Right cardiac atrium (tissue), 5 donors: ENCODE measurements at regions not wholly inside any gene's neighbourhood (a gene's known extent, or its start where the extent isn't known, plus 50 kb on each side); places are given as distances from the start of the nearest gene placed in this dataset.

ENCODE experiments used
- ATAC-seq, 2 donors: fragments of 200-7000 bp; cut with Tn5 transposase; one replicate each; pipeline versions ENCODE4 v1.8.0 to v1.9.1; 2020; ENCODE audit warnings: moderate library complexity in 2 of 2, mild to moderate bottlenecking in 1 of 2
- DNase-seq, 3 donors: peaks; one replicate each; pipeline ENCODE4 v3.0.0-alpha.2; 2020
- H3K27ac ChIP-seq: one replicate; pipeline ENCODE4 v1.5.1; 2013; ENCODE audit warnings: mild to moderate bottlenecking, low read length, control low read depth, moderate library complexity
- H3K27me3 ChIP-seq: one replicate; pipeline ENCODE4 v1.6.1; 2013; ENCODE audit not compliant: control insufficient read depth, insufficient read depth
- H3K4me1 ChIP-seq: one replicate; pipeline ENCODE4 v1.6.1; 2013; ENCODE audit warnings: low read length; ENCODE audit not compliant: control insufficient read depth, insufficient read depth
- H3K4me3 ChIP-seq: one replicate; pipeline ENCODE4 v1.5.1; 2013; ENCODE audit warnings: low read length, control low read depth
- H3K9me3 ChIP-seq: one replicate; pipeline ENCODE4 v1.6.1; 2013; ENCODE audit warnings: low read length; ENCODE audit not compliant: control insufficient read depth
- WGBS: extraction: QIAGEN DNeasy Blood & Tissue Kit; methylation state at CpG from one replicate; pipeline ENCODE4 v1.1.7; 2013; 5-methylcytosine and 5-hydroxymethylcytosine counted together
- intact Hi-C, 4 donors: fragments of 100-400 bp; cut with DNase I; formaldehyde crosslinking; loops; one replicate each; pipeline versions ENCODE4 v1.11.0 to v1.14.0; 2022 to 2023
- donor health status: healthy with polysubstance abuse.
- donor health status: DM: no; HTN: yes; CAD: no.
- donor health status: DM: no; HTN: no; CAD: no.
- donor health status: DM: no; HTN: yes; CAD: no; lungs with severe emphysema.
- donor health status: DM: yes; HTN: yes; CAD: no.

DNA sequence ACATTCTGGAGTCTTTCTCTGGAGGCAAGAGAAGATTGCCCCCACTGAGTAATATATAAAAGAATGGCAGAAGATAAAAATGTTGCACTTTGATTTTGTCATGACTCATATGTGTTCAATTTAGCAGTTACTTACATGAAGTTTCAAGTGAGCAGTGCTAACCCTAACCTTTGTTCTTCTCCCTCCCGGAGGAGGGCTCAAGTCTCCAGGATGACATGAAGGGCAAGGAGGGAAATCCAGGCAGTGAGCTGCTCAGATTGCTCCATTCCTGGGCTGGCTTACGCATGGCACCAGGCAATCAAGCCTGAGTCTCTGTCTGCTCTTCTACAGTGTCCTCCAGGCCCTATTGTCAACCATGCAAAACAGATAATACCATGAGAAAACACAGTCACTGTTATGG, 322.3 kb downstream of the DUSP6 start:
- WGBS: 91% methylated on average over 2 of the region's 2 CpGs
- no peak overlapping the region for H3K4me3 ChIP-seq
- intact Hi-C loops: loop anchor here in 1 of 4 donors (10.0 kb wide), 1 partner anchor 495 kb away; the partner anchor contains the start of genes GALNT4 and POC1B
- no peaks in the 10 kb centered on the region for H3K9me3 ChIP-seq
- DNase-seq (no peak), ATAC-seq (no peak)
- H3K4me1 ChIP-seq: no peaks in the 10 kb centered on the region
- H3K27me3 ChIP-seq: no peaks in the 10 kb centered on the region
- no peak overlapping the region for H3K27ac ChIP-seq

- 77% methylated on average over 4 of the region's 4 CpGs for WGBS
- Histone ChIP-seq H3K4me3 (no peak overlapping the region), H3K4me1 (no peaks in the 10 kb centered on the region), H3K9me3 (no peaks in the 10 kb centered on the region), H3K27ac (no peak overlapping the region), H3K27me3 (no peaks in the 10 kb centered on the region)
- no peak for DNase-seq
- intact Hi-C loops: loop anchor here in 3 of 4 donors (5.0 to 10.0 kb wide), 3 partner anchors 493 to 503 kb away; partner anchors contain the start of genes POC1B (in 2 of the 3) and GALNT4 (in 1 of the 3)
- no peak for ATAC-seq
These were observed 327.7 kb downstream of the DUSP6 start for GRCh38 chr12:89024580-89024979.

DNA sequence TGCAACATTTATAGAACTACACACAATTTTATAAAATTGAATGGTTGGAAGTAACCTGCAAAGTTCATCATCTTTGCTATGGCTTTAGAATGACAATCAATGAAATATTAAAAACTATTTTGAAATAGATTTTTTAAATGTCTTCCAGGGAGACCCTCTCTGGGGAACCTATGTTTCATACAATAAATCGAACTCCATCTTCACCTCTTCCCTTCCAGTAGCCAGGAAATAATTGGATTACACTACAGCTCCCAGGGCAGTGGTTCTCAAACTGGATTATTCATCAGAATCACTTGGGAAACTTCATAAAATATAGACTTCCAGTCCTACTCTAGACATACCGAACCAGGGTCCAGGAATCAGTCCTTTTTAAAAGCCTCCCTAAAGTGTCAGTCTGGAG, 328.4 kb downstream of the DUSP6 start:
- 79% methylated on average over 2 of the region's 2 CpGs for WGBS
- DNase-seq (no peak), ATAC-seq (no peak)
- intact Hi-C loops: loop anchor here in 3 of 4 donors (5.0 to 10.0 kb wide), 3 partner anchors 493 to 503 kb away; partner anchors contain the start of genes POC1B (in 2 of the 3) and GALNT4 (in 1 of the 3)
- no peaks in the 10 kb centered on the region for H3K4me1 ChIP-seq
- no peaks in the 10 kb centered on the region for H3K27me3 ChIP-seq
- no peak overlapping the region for H3K4me3 ChIP-seq
- no peaks in the 10 kb centered on the region for H3K9me3 ChIP-seq
- H3K27ac ChIP-seq: no peak overlapping the region

GRCh38 chr12:89020689-89021088, 331.6 kb downstream of the DUSP6 start:
- H3K4me3 ChIP-seq: no peak overlapping the region
- no peak overlapping the region for H3K27ac ChIP-seq
- no peaks in the 10 kb centered on the region for H3K27me3 ChIP-seq
- no peak for ATAC-seq
- no peaks in the 10 kb centered on the region for H3K4me1 ChIP-seq
- no peak for DNase-seq
- intact Hi-C loops: loop anchor here in 3 of 4 donors (2.0 to 10.0 kb wide), 4 partner anchors 440 to 507 kb away; partner anchors contain the start of genes POC1B (in 2 of the 3) and GALNT4 (in 1 of the 3)
- no peaks in the 10 kb centered on the region for H3K9me3 ChIP-seq
- 99% methylated on average over 6 of the region's 6 CpGs for WGBS

GRCh38 chr12:89020121-89020480, 332.2 kb downstream of the DUSP6 start:
- no peaks in the 10 kb centered on the region for H3K27me3 ChIP-seq
- intact Hi-C loops: loop anchor here in 3 of 4 donors (2.0 to 10.0 kb wide), 4 partner anchors 441 to 507 kb away; partner anchors contain the start of genes POC1B (in 2 of the 3) and GALNT4 (in 1 of the 3)
- no peak for ATAC-seq
- no peak overlapping the region for H3K4me3 ChIP-seq
- no peaks in the 10 kb centered on the region for H3K4me1 ChIP-seq
- no peak overlapping the region for H3K27ac ChIP-seq
- no peak for DNase-seq
- H3K9me3 ChIP-seq: no peaks in the 10 kb centered on the region

- peak; percentile 65 to 74 (median 66) for DNase-seq
- intact Hi-C loops: loop anchor here (2.0 to 10.0 kb wide), 5 partner anchors 441 to 508 kb away; partner anchors contain the start of genes POC1B (in 2 of the 4) and GALNT4 (in 1 of the 4)
- ATAC-seq: peak; percentile 96 to 97
- Histone ChIP-seq H3K27ac (no peak overlapping the region), H3K27me3 (no peaks in the 10 kb centered on the region), H3K4me3 (peak overlapping the region; percentile 60), H3K9me3 (no peaks in the 10 kb centered on the region), H3K4me1 (no peaks in the 10 kb centered on the region)
- 6% methylated on average over 14 of the region's 14 CpGs for WGBS
These were observed 332.7 kb downstream of the DUSP6 start for GRCh38 chr12:89019439-89020120.

DNA sequence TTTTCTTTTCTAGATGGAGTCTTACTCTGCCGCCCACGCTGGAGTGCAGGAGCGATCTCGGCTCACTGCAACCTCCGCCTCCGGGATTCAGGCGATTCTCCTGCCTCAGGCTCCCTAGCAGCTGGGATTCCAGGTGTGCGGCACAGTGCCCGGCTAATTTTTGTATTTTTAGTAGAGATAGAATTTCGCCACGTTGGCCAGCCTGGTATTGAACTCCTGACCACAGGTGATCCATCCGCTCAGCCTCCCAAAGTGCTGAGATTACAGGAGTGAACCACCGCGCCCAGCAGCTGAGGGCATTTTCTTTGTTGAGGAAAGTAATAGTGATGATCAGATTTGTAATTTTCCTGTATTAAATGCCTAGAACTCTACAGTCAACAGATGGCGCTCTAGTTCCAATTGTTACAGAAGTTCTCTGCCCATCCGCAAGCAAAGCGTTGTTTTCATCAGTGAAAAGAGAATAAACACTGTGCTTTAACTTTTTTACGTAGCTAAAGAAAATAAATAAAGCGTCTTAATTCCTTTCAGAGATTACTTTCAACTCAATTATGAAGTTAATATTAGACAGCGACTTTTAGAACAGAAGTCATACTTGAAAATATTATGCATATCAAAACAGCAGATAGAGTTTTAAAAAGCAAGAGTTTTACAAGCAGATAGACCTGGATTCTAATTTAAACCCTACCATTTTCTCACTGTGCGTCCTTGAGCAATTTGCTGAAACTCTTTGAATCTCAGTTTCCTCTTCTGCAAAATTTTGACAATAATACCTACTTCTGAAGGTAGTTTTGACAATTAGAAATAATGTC, 335.1 kb downstream of the DUSP6 start:
- 15% methylated on average over 21 of the region's 21 CpGs for WGBS

DNA sequence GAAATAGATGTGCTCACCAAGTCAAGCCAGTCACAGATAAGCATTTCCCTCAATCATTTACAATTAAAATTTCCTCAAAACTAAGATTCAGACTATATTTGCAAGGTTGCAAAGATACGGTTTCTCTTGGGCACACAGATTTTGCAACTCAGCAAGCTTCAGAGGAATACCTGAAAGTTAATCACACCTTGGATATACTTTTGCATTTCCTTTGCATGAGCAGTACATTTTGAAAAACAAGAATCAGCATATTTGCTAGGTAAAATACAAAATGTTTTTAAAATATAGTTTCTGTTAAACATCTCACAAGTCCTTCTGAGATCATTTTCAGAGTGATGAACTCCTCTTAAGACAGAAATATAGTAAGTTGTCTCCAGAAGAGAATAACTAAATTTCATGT, 336.9 kb downstream of the DUSP6 start:
- WGBS: 80% methylated on average over 1 of the region's 1 CpG
- Histone ChIP-seq H3K27ac (no peak overlapping the region), H3K4me3 (no peak overlapping the region), H3K4me1 (no peaks in the 10 kb centered on the region), H3K9me3 (no peaks in the 10 kb centered on the region), H3K27me3 (no peaks in the 10 kb centered on the region)
- DNase-seq (no peak), ATAC-seq (no peak)
- intact Hi-C loops: no loop called here

More for the DNA sequence above, 335.1 kb downstream of the DUSP6 start:
- Histone ChIP-seq H3K9me3 (no peaks in the 10 kb centered on the region), H3K4me3 (no peak overlapping the region), H3K27me3 (no peaks in the 10 kb centered on the region), H3K4me1 (no peaks in the 10 kb centered on the region), H3K27ac (no peak overlapping the region)
- ATAC-seq (peak; percentile 16 to 52), DNase-seq (peak; percentile 16 to 34 (median 26))
- intact Hi-C loops: loop anchor here in 1 of 4 donors (2.0 kb wide), 1 partner anchor 512 kb away; no protein-coding TSS in a partner anchor

DNA sequence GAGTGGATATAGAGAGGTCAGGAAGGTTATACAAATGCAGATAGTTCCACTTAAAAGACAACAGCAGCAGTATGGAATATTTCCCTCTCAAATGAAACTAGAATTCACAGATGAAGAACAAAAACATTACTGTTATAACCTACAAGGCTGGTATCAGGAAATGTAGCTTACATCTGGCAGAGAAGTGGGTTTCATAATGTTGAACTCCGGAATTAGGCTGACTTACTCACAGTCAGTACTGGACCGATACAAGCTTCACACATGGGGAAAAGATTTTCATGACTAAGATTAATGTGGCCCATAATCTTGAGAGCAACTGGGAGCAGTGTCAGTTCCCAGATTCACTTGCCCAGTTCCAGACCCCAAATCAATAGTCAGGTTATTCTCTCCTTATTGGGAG, 353.9 kb downstream of the DUSP6 start:
- 59% methylated on average over 2 of the region's 2 CpGs for WGBS
- Histone ChIP-seq H3K27me3 (no peaks in the 10 kb centered on the region), H3K4me3 (no peak overlapping the region), H3K4me1 (no peaks in the 10 kb centered on the region), H3K27ac (no peak overlapping the region), H3K9me3 (no peaks in the 10 kb centered on the region)
- intact Hi-C loops: loop anchor here in 2 of 4 donors (5.0 to 10.0 kb wide), 2 partner anchors 844 to 846 kb away; no protein-coding TSS in a partner anchor
- ATAC-seq: no peak
- no peak for DNase-seq

GRCh38 chr12:88996200-88996788, 356.0 kb downstream of the DUSP6 start:
- Histone ChIP-seq H3K4me1 (no peaks in the 10 kb centered on the region), H3K27me3 (no peaks in the 10 kb centered on the region), H3K4me3 (no peak overlapping the region), H3K9me3 (no peaks in the 10 kb centered on the region), H3K27ac (no peak overlapping the region)
- WGBS: 95% methylated on average over 2 of the region's 2 CpGs
- intact Hi-C loops: loop anchor here in 2 of 4 donors (5.0 to 10.0 kb wide), 2 partner anchors 841 to 844 kb away; no protein-coding TSS in a partner anchor
- no peak for DNase-seq
- ATAC-seq: no peak
